NCI-H2171 (cell line): ENCODE measurements at regions not wholly inside any gene's neighbourhood (a gene's known extent, or its start where the extent isn't known, plus 50 kb on each side); places are given as distances from the start of the nearest gene placed in this dataset.

Experiments
- DNase-seq: peaks from one replicate; lab custom pipeline; 2025; lab: John Stamatoyannopoulos, UW

GRCh38 chr2:17306219-17306618, 212.0 kb downstream of the RAD51AP2 start:
- DNase-seq: no peak

- DNase-seq: no peak
Observed at GRCh38 chr2:17303521-17303920, 214.7 kb downstream of the RAD51AP2 start.

GRCh38 chr2:17303054-17303453, 215.2 kb downstream of the RAD51AP2 start:
- DNase-seq: no peak

- no peak for DNase-seq
Observed at GRCh38 chr2:17302281-17302680, 216.0 kb downstream of the RAD51AP2 start.

GRCh38 chr2:17301437-17301836, 216.8 kb downstream of the RAD51AP2 start:
- no peak for DNase-seq

GRCh38 chr2:17299891-17300540, 218.2 kb downstream of the RAD51AP2 start:
- no peak for DNase-seq

GRCh38 chr2:17298453-17298852, 219.8 kb downstream of the RAD51AP2 start:
- no peak for DNase-seq

GRCh38 chr2:17296686-17297085, 221.6 kb downstream of the RAD51AP2 start:
- DNase-seq: no peak

- DNase-seq: no peak
Observed at GRCh38 chr2:17289669-17290068, 228.6 kb downstream of the RAD51AP2 start.

- DNase-seq: no peak
Observed at GRCh38 chr2:17287183-17287582, 231.1 kb downstream of the RAD51AP2 start.

- no peak for DNase-seq
Observed at GRCh38 chr2:17282826-17283225, 235.4 kb downstream of the RAD51AP2 start.

- DNase-seq: no peak
Observed at GRCh38 chr2:17282245-17282644, 236.0 kb downstream of the RAD51AP2 start.

GRCh38 chr2:17276220-17276619, 242.0 kb downstream of the RAD51AP2 start:
- no peak for DNase-seq

- no peak for DNase-seq
Observed at GRCh38 chr2:17272652-17273525, 245.4 kb downstream of the RAD51AP2 start.

- DNase-seq: no peak
Observed at GRCh38 chr2:17272170-17272569, 246.1 kb downstream of the RAD51AP2 start.

GRCh38 chr2:17271416-17271815, 246.8 kb downstream of the RAD51AP2 start:
- DNase-seq: no peak

GRCh38 chr2:17270894-17271293, 247.3 kb downstream of the RAD51AP2 start:
- no peak for DNase-seq

GRCh38 chr2:17263570-17263968, 254.7 kb downstream of the RAD51AP2 start:
- no peak for DNase-seq

- DNase-seq: no peak
Observed at GRCh38 chr2:17262854-17263569, 255.2 kb downstream of the RAD51AP2 start.

GRCh38 chr2:17259613-17260012, 258.6 kb downstream of the RAD51AP2 start:
- no peak for DNase-seq

- DNase-seq: no peak
Observed at GRCh38 chr2:17258861-17259260, 259.4 kb downstream of the RAD51AP2 start.

- no peak for DNase-seq
Observed at GRCh38 chr2:17257189-17257909, 260.9 kb downstream of the RAD51AP2 start.
